Calu3 (cell line): ENCODE measurements at regions not wholly inside any gene's neighbourhood (a gene's known extent, or its start where the extent isn't known, plus 50 kb on each side); places are given as distances from the start of the nearest gene placed in this dataset.

ENCODE experiments used
- BruUV-seq: library from RNA; stranded (reverse); fragments of 400-500 nt; replicated peaks from 2 replicates; lab custom pipeline; 2021; lab: Mats Ljungman, UMichigan
- CTCF ChIA-PET: fragments of 300-600 bp; sonication (Branson Sonifier 250); formaldehyde crosslinking; loops from one replicate; lab custom pipeline; 2022; ENCODE audit warnings: antibody characterized with exemption; lab: Charles Lee
- DNase-seq: peaks from one replicate; pipeline ENCODE4 v3.0.0; 2022
- H3K27ac Mint-ChIP-seq: one replicate; pipeline ENCODE4 v1.8.0; 2022; ENCODE audit warnings: mixed read lengths; ENCODE audit not compliant: unreplicated experiment
- H3K27me3 Mint-ChIP-seq: one replicate; pipeline ENCODE4 v1.8.0; 2022; ENCODE audit warnings: mixed read lengths; ENCODE audit not compliant: unreplicated experiment
- H3K36me3 Mint-ChIP-seq: one replicate; pipeline ENCODE4 v1.8.0; 2022; ENCODE audit warnings: mild to moderate bottlenecking, moderate library complexity, mixed read lengths; ENCODE audit not compliant: insufficient read depth, unreplicated experiment
- H3K4me1 Mint-ChIP-seq: one replicate; pipeline ENCODE4 v1.8.0; 2022; ENCODE audit warnings: mild to moderate bottlenecking, low read depth, mixed read lengths; ENCODE audit not compliant: unreplicated experiment
- H3K4me3 Mint-ChIP-seq: one replicate; pipeline ENCODE4 v1.8.0; 2022; ENCODE audit warnings: mild to moderate bottlenecking, low read depth, moderate library complexity, mixed read lengths; ENCODE audit not compliant: unreplicated experiment
- H3K9me3 Mint-ChIP-seq: one replicate; pipeline ENCODE4 v1.8.0; 2022; ENCODE audit warnings: low read depth, mixed read lengths; ENCODE audit not compliant: unreplicated experiment
- intact Hi-C: fragments of 100-400 bp; cut with micrococcal nuclease; formaldehyde crosslinking; loops from one replicate; pipeline ENCODE4 v1.10.0; 2022; ENCODE audit not compliant: unreplicated experiment
- TF ChIP-seq, protein P1 (sequence below): fragments of 200-600 bp; IDR thresholded peaks from one replicate; pipeline ENCODE4 v1.8.0; 2022; ENCODE audit warnings: antibody characterized with exemption; ENCODE audit not compliant: unreplicated experiment

- Mint-ChIP-seq H3K27me3 (peaks cover 22% of the 10 kb centered on the region), H3K9me3 (no peaks in the 10 kb centered on the region), H3K36me3 (no peaks in the 10 kb centered on the region), H3K4me1 (no peaks in the 10 kb centered on the region), H3K27ac (no peak overlapping the region), H3K4me3 (no peak overlapping the region)
- DNase-seq = no peak
- intact Hi-C loops = no loop called here
- TF ChIP-seq, protein P1, sequence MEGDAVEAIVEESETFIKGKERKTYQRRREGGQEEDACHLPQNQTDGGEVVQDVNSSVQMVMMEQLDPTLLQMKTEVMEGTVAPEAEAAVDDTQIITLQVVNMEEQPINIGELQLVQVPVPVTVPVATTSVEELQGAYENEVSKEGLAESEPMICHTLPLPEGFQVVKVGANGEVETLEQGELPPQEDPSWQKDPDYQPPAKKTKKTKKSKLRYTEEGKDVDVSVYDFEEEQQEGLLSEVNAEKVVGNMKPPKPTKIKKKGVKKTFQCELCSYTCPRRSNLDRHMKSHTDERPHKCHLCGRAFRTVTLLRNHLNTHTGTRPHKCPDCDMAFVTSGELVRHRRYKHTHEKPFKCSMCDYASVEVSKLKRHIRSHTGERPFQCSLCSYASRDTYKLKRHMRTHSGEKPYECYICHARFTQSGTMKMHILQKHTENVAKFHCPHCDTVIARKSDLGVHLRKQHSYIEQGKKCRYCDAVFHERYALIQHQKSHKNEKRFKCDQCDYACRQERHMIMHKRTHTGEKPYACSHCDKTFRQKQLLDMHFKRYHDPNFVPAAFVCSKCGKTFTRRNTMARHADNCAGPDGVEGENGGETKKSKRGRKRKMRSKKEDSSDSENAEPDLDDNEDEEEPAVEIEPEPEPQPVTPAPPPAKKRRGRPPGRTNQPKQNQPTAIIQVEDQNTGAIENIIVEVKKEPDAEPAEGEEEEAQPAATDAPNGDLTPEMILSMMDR = no peak
- BruUV-seq = no TSS peak
- CTCF ChIA-PET = no interaction called here
These were observed 119.6 kb upstream of the TAF11L2 start for GRCh38 chr5:17378346-17378997.

DNA sequence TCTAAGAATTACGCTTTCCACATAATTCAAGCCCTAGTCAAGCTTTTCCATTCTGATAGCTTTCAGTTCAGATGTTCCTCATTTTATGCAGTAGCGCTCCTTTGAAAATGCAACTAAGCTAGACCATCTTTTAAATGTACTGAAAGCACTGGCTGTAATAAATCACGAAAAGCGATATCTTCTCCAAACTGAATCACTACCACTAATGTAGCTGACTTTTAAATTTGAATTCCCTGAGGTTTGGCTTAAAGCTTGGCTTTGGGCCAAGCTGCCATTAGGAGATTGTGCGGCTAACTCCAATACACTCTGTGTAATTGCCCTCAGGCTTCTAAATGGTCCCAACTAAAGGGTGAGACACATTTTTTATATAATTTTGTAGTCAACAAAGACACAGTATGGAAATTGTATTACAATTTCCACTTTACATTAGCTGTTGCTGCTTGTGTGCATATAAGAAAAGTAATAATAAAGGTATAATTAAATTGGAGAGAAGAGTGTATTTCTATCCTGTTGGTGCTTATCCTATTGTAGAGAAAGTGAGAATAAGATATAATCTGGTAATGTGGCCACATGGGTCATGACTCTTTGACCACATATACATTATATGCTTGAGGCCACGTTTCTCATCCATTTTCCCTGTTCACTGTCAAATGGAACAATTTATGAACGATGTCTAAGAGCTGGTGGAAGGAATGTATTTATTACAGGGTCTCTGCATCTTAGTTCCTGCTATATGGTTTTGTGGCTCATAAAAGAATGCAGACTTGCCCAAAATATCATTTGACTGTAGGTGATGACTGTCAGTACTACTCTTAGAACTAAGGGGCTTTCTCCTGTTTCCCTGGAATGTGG lies 118.7 kb upstream of the TAF11L2 start:
- Mint-ChIP-seq H3K27ac (no peak overlapping the region), H3K4me1 (no peaks in the 10 kb centered on the region), H3K27me3 (peaks cover 29% of the 10 kb centered on the region), H3K4me3 (no peak overlapping the region), H3K9me3 (no peaks in the 10 kb centered on the region), H3K36me3 (no peaks in the 10 kb centered on the region)
- DNase-seq = no peak
- no TSS peak for BruUV-seq
- CTCF ChIA-PET = no interaction called here
- intact Hi-C loops = no loop called here
- TF ChIP-seq, protein P1 = no peak

DNA sequence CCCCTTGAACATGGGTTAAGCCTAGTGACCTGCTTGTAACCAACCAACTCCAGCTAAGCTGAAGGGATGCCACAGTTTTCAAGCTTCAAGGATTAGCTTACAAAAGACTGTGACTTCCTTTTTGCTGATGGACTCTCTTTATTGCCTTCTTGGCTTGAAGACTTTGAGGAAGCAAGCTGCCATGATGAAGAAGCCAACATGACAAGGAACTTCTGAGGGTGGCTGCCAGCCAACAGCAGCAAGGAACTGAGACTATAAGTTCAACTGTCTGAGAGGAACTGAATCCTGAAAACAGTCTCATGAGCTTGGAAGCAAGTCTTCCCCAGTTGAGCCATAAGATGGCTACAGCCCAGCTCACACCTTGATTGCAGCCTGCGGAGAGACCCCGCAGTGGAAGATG lies 116.1 kb upstream of the TAF11L2 start:
- intact Hi-C loops = no loop called here
- H3K27ac Mint-ChIP-seq = no peak overlapping the region
- no peaks in the 10 kb centered on the region for H3K4me1 Mint-ChIP-seq
- no peak for DNase-seq
- BruUV-seq = no TSS peak
- H3K36me3 Mint-ChIP-seq = no peaks in the 10 kb centered on the region
- H3K9me3 Mint-ChIP-seq = no peaks in the 10 kb centered on the region
- CTCF ChIA-PET = interaction anchor here (1.0 kb wide), 1 partner anchor 45 kb away, joined by 3 read pairs; no protein-coding TSS in a partner anchor
- no peak overlapping the region for H3K4me3 Mint-ChIP-seq
- TF ChIP-seq, protein P1 = no peak
- H3K27me3 Mint-ChIP-seq = peaks cover 39% of the 10 kb centered on the region

DNA sequence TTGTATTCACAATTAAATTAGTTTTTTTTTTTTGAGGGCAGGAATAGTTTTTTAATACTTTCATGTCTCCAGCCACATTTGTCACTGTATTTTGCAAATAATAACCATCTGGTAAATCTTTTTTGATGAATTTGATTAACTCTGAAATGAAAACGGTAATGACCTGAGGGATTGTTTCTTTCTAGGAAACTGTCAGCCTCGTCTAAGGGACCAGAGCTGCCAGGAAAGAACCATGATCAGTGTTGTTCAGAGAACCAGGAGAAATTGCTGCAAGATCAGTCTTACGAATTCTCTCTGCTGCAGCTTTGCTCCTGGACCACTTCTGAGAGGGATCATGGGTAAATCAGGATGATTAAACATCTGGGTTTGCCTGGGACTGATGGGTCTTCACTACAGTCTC lies 114.5 kb upstream of the TAF11L2 start:
- TF ChIP-seq, protein P1 = no peak
- no peaks in the 10 kb centered on the region for H3K9me3 Mint-ChIP-seq
- no peaks in the 10 kb centered on the region for H3K4me1 Mint-ChIP-seq
- intact Hi-C loops = no loop called here
- no TSS peak for BruUV-seq
- H3K4me3 Mint-ChIP-seq = no peak overlapping the region
- no peak for DNase-seq
- H3K27me3 Mint-ChIP-seq = peaks cover 39% of the 10 kb centered on the region
- H3K27ac Mint-ChIP-seq = no peak overlapping the region
- no peaks in the 10 kb centered on the region for H3K36me3 Mint-ChIP-seq
- CTCF ChIA-PET = no interaction called here
